A549 (cell line): ENCODE measurements at regions not wholly inside any gene's neighbourhood (a gene's known extent, or its start where the extent isn't known, plus 50 kb on each side); places are given as distances from the start of the nearest gene placed in this dataset.

Experiments used
- CEBPB ChIP-seq, 2 experiments: fragments of >200 bp in 1 of 2; sonication (Bioruptor Twin) in 1 of 2; formaldehyde crosslinking in 1 of 2; IDR thresholded peaks; 2 replicates each; pipeline ENCODE4 v1.6.1; 2012 to 2016
- CHD2 ChIP-seq: fragments of 150-350 bp; IDR thresholded peaks from 2 replicates; pipeline ENCODE4 v1.6.1; 2014; ENCODE audit warnings: low read length; ENCODE audit not compliant: partially characterized antibody
- CTCF ChIP-seq: fragments of >200 bp; sonication (Bioruptor Twin); formaldehyde crosslinking; IDR thresholded peaks from 3 replicates; pipeline ENCODE4 v1.5.1; 2016
- EP300 ChIP-seq, 2 experiments: fragments of >200 bp; sonication (Bioruptor Twin); formaldehyde crosslinking; IDR thresholded peaks; 2 replicates in 1 of 2; 3 replicates in 1 of 2; pipeline ENCODE4 v1.6.1; 2016 to 2017
- ESRRA ChIP-seq: fragments of 150-350 bp; IDR thresholded peaks from 2 replicates; pipeline ENCODE4 v1.6.1; 2014; ENCODE audit warnings: mild to moderate bottlenecking, low read length, borderline replicate concordance
- GATA3 ChIP-seq: IDR thresholded peaks from 2 replicates; pipeline ENCODE4 v1.6.1; 2012; ENCODE audit warnings: borderline replicate concordance
- MAX ChIP-seq: IDR thresholded peaks from 2 replicates; pipeline ENCODE4 v1.6.1; 2012
- NR3C1 ChIP-seq: fragments of >200 bp; sonication (Bioruptor Twin); formaldehyde crosslinking; IDR thresholded peaks from 3 replicates; pipeline ENCODE4 v1.6.1; 2017
- POLR2A ChIP-seq: IDR thresholded peaks from 2 replicates; pipeline ENCODE4 v1.6.1; 2012; ENCODE audit warnings: mild to moderate bottlenecking, low read length
- POLR2AphosphoS2 ChIP-seq: conservative IDR thresholded peaks from 2 replicates; pipeline ENCODE4 v1.6.1; 2012; ENCODE audit warnings: low read length, improper control_type of control experiment, inconsistent platforms
- RAD21 ChIP-seq, 2 experiments: fragments of >200 bp in 1 of 2; sonication (Bioruptor Twin) in 1 of 2; formaldehyde crosslinking in 1 of 2; IDR thresholded peaks in 1 of 2; conservative IDR thresholded peaks in 1 of 2; 2 replicates in 1 of 2; 3 replicates in 1 of 2; pipeline ENCODE4 v1.6.1; 2012 to 2018; ENCODE audit warnings: inconsistent platforms in 1 of 2
- REST ChIP-seq: fragments of 200-600 bp; sonication (generic); IDR thresholded peaks from 2 replicates; pipeline ENCODE4 v1.6.1; 2016; ENCODE audit warnings: antibody characterized with exemption, mild to moderate bottlenecking, moderate library complexity
- SMC3 ChIP-seq: fragments of >200 bp; sonication (Bioruptor Twin); formaldehyde crosslinking; IDR thresholded peaks from 3 replicates; pipeline ENCODE4 v1.6.1; 2018; ENCODE audit warnings: inconsistent platforms
- TF ChIP-seq, protein P1 (sequence below): fragments of 250-450 bp; sonication (Bioruptor Pico); IDR thresholded peaks from 2 replicates; pipeline ENCODE4 v1.5.0; 2021; ENCODE audit warnings: mild to moderate bottlenecking, moderate library complexity, borderline replicate concordance

GRCh38 chr20:50367739-50368375 is 142.3 kb upstream of the PTPN1 start:
- TF ChIP-seq, protein P1, sequence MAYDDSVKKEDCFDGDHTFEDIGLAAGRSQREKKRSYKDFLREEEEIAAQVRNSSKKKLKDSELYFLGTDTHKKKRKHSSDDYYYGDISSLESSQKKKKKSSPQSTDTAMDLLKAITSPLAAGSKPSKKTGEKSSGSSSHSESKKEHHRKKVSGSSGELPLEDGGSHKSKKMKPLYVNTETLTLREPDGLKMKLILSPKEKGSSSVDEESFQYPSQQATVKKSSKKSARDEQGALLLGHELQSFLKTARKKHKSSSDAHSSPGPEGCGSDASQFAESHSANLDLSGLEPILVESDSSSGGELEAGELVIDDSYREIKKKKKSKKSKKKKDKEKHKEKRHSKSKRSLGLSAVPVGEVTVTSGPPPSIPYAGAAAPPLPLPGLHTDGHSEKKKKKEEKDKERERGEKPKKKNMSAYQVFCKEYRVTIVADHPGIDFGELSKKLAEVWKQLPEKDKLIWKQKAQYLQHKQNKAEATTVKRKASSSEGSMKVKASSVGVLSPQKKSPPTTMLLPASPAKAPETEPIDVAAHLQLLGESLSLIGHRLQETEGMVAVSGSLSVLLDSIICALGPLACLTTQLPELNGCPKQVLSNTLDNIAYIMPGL (CRISPR knock-in tag), result no peak
- no peak for TF ChIP-seq CTCF
- no peak for TF ChIP-seq ESRRA
- no peak for TF ChIP-seq SMC3
- TF ChIP-seq NR3C1, result no peak
- no peak for TF ChIP-seq REST
- no peak for TF ChIP-seq POLR2A
- TF ChIP-seq CEBPB (IDR thresholded peaks at IDR 0.05), result no peak
- no peak for TF ChIP-seq POLR2AphosphoS2
- TF ChIP-seq MAX, result no peak
- no peak for TF ChIP-seq EP300 (IDR thresholded peaks at IDR 0.05)
- no peak for TF ChIP-seq CHD2
- TF ChIP-seq GATA3, result no peak
- TF ChIP-seq RAD21 (conservative IDR thresholded peaks at IDR 0.05 in 1 of 2, IDR thresholded peaks at IDR 0.05 in 1 of 2), result no peak
